GM12878 (cell line): ENCODE measurements at regions not wholly inside any gene's neighbourhood (a gene's known extent, or its start where the extent isn't known, plus 50 kb on each side); places are given as distances from the start of the nearest gene placed in this dataset.

Experiments
- ATAC-seq: fragments of 200-7000 bp; cut with Tn5 transposase; 3 replicates; pipeline ENCODE4 v1.9.1; 2020; ENCODE audit warnings: mild to moderate bottlenecking, moderate library complexity
- BruUV-seq: library from RNA; stranded (reverse); fragments of 400-500 nt; replicated peaks from 2 replicates; lab custom pipeline; 2021; lab: Mats Ljungman, UMichigan
- CTCF ChIA-PET: fragments of 300-600 bp; sonication (Branson Sonifier 250); formaldehyde crosslinking; extraction: SDS; loops from one replicate; lab custom pipeline; 2021; ENCODE audit warnings: inconsistent platforms; lab: Yijun Ruan, JAX
- POLR2A ChIA-PET: fragments of 350-600 bp; formaldehyde crosslinking; extraction: SDS; loops from one replicate; lab custom pipeline; 2021; ENCODE audit warnings: inconsistent platforms; lab: Charles Lee
- RAD21 ChIA-PET: fragments of 300-600 bp; sonication (Branson Sonifier 250); formaldehyde crosslinking; loops from one replicate; lab custom pipeline; 2023; ENCODE audit warnings: antibody characterized with exemption; ENCODE audit not compliant: unreplicated experiment; lab: Charles Lee
- SMC1A ChIA-PET: fragments of 300-600 bp; sonication (Branson Sonifier 250); formaldehyde crosslinking; loops from one replicate; lab custom pipeline; 2023; ENCODE audit not compliant: unreplicated experiment, uncharacterized antibody; lab: Charles Lee
- DNase-seq: peaks from one replicate; pipeline ENCODE4 v3.0.0-alpha.2; 2011; ENCODE audit warnings: low read depth, low spot score
- FAIRE-seq: peaks from 3 replicates; lab custom pipeline; 2011; peaks lifted over from hg19 to GRCh38; lab: Jason Lieb, UNC
- H2AFZ ChIP-seq: 2 replicates; pipeline ENCODE4 v1.6.0; 2011; ENCODE audit warnings: low read depth, low read length, control low read depth; ENCODE audit not compliant: control insufficient read depth
- H3K27ac ChIP-seq: 2 replicates; pipeline ENCODE4 v1.5.1; 2011; ENCODE audit warnings: control low read depth; ENCODE audit not compliant: control insufficient read depth, insufficient read depth
- H3K27me3 ChIP-seq, 2 experiments: replicated peaks in 1 of 2; 2 replicates each; pipeline versions ENCODE4 v1.6.0 to v1.6.1; 2011; ENCODE audit warnings: low read length in 1 of 2; ENCODE audit not compliant: control insufficient read depth in 2 of 2, insufficient read depth in 2 of 2
- H3K36me3 ChIP-seq, 2 experiments: 2 replicates each; pipeline ENCODE4 v1.5.1; 2011; ENCODE audit warnings: low read length in 1 of 2; ENCODE audit not compliant: control insufficient read depth in 2 of 2, insufficient read depth in 2 of 2
- H3K4me1 ChIP-seq: 2 replicates; pipeline ENCODE4 v1.6.1; 2011; ENCODE audit warnings: mild to moderate bottlenecking, low read length, moderate library complexity, mixed read lengths; ENCODE audit not compliant: control insufficient read depth, insufficient read depth
- H3K4me2 ChIP-seq: 2 replicates; pipeline ENCODE4 v1.6.0; 2011; ENCODE audit warnings: control low read depth; ENCODE audit not compliant: control insufficient read depth, insufficient read depth
- H3K4me3 ChIP-seq: fragments of 200-600 bp; sonication (generic); 2 replicates; pipeline ENCODE4 v1.5.1; 2016
- H3K79me2 ChIP-seq: 2 replicates; pipeline ENCODE4 v1.6.0; 2011; ENCODE audit warnings: low read length; ENCODE audit not compliant: control insufficient read depth, insufficient read depth
- H3K9ac ChIP-seq: 2 replicates; pipeline ENCODE4 v1.8.0; 2011; ENCODE audit warnings: low read length, control low read depth, mixed read lengths; ENCODE audit not compliant: control insufficient read depth, insufficient read depth
- H3K9me3 ChIP-seq: replicated peaks from 3 replicates; pipeline ENCODE4 v1.5.1; 2011; ENCODE audit warnings: mild to moderate bottlenecking, low read length; ENCODE audit not compliant: control insufficient read depth, insufficient read depth
- H4K20me1 ChIP-seq: 2 replicates; pipeline ENCODE4 v1.6.0; 2011; ENCODE audit not compliant: control insufficient read depth, insufficient read depth
- BACH1 ChIP-seq: fragments of 450-650 bp; IDR thresholded peaks from 2 replicates; pipeline ENCODE4 v1.6.1; 2017; ENCODE audit warnings: mild to moderate bottlenecking, borderline replicate concordance
- BRCA1 ChIP-seq: IDR thresholded peaks from 2 replicates; pipeline ENCODE4 v1.6.1; 2011; ENCODE audit warnings: low read depth, low read length, improper control_type of control experiment
- CEBPB ChIP-seq, 2 experiments: fragments of 150-350 bp in 1 of 2; IDR thresholded peaks; 2 replicates each; pipeline ENCODE4 v1.6.1; 2012 to 2014; ENCODE audit warnings: low read depth in 2 of 2, low read length in 2 of 2, borderline replicate concordance in 1 of 2, inconsistent platforms in 1 of 2
- CHD1 ChIP-seq: IDR thresholded peaks from 2 replicates; pipeline ENCODE4 v1.6.1; 2012; ENCODE audit warnings: low read depth, low read length, improper control_type of control experiment
- ESRRA ChIP-seq: IDR thresholded peaks from 2 replicates; pipeline ENCODE4 v1.6.1; 2012; ENCODE audit warnings: mild to moderate bottlenecking, low read length, improper control_type of control experiment
- HDAC6 ChIP-seq: fragments of 200-600 bp; sonication (generic); IDR thresholded peaks from one replicate; pipeline ENCODE4 v1.8.0; 2017; ENCODE audit warnings: antibody characterized with exemption; ENCODE audit not compliant: unreplicated experiment
- IKZF1 ChIP-seq: fragments of 450-650 bp; conservative IDR thresholded peaks from 2 replicates; pipeline ENCODE4 v1.6.1; 2017; ENCODE audit warnings: antibody characterized with exemption, mild to moderate bottlenecking
- IKZF2 ChIP-seq, 2 experiments: fragments of 450-650 bp; IDR thresholded peaks; 2 replicates each; pipeline ENCODE4 v1.6.1; 2017; ENCODE audit warnings: mild to moderate bottlenecking in 2 of 2, moderate library complexity in 2 of 2
- KLF5 ChIP-seq: fragments of 450-650 bp; IDR thresholded peaks from 2 replicates; pipeline ENCODE4 v1.6.1; 2014; ENCODE audit warnings: mild to moderate bottlenecking; ENCODE audit not compliant: partially characterized antibody
- MLLT1 ChIP-seq: fragments of 450-650 bp; IDR thresholded peaks from 2 replicates; pipeline ENCODE4 v1.6.1; 2016; ENCODE audit warnings: mild to moderate bottlenecking
- NRF1 ChIP-seq: conservative IDR thresholded peaks from 2 replicates; pipeline ENCODE4 v1.6.1; 2011; ENCODE audit warnings: mild to moderate bottlenecking, low read depth, low read length, improper control_type of control experiment
- PAX5 ChIP-seq: IDR thresholded peaks from 2 replicates; pipeline ENCODE4 v1.6.1; 2011; ENCODE audit warnings: low read depth, low read length, borderline replicate concordance
- POLR2AphosphoS5 ChIP-seq: IDR thresholded peaks from 2 replicates; pipeline ENCODE4 v1.6.1; 2011; ENCODE audit warnings: mild to moderate bottlenecking, low read length, inconsistent platforms
- SIX5 ChIP-seq: IDR thresholded peaks from 2 replicates; pipeline ENCODE4 v1.6.1; 2011; ENCODE audit warnings: mild to moderate bottlenecking, low read depth, low read length, moderate library complexity; ENCODE audit not compliant: severe bottlenecking
- SMAD5 ChIP-seq: IDR thresholded peaks from 2 replicates; pipeline ENCODE4 v1.6.1; 2016; ENCODE audit warnings: antibody characterized with exemption, low read depth
- SRF ChIP-seq, 2 experiments: IDR thresholded peaks; 2 replicates each; pipeline ENCODE4 v1.6.1; 2011; ENCODE audit warnings: low read depth in 2 of 2, low read length in 2 of 2, mild to moderate bottlenecking in 1 of 2, moderate library complexity in 1 of 2
- TCF7 ChIP-seq: IDR thresholded peaks from 2 replicates; pipeline ENCODE4 v1.6.1; 2014; ENCODE audit warnings: antibody characterized with exemption, borderline replicate concordance
- ZBTB33 ChIP-seq: fragments of 450-650 bp; IDR thresholded peaks from 2 replicates; pipeline ENCODE4 v1.6.1; 2017; ENCODE audit warnings: mild to moderate bottlenecking
- ZNF207 ChIP-seq: fragments of 450-650 bp; IDR thresholded peaks from 2 replicates; pipeline ENCODE4 v1.6.1; 2014; ENCODE audit warnings: antibody characterized with exemption, mild to moderate bottlenecking, borderline replicate concordance
- WGBS: methylation state at CpG from one replicate; pipeline ENCODE4 v1.1.6; 2016; ENCODE audit warnings: low lambda C conversion rate; ENCODE audit not compliant: insufficient replicate concordance, insufficient coverage; ENCODE audit errors: missing lambda C conversion rate; 5-methylcytosine and 5-hydroxymethylcytosine counted together
- in situ Hi-C: fragments of 300-500 bp; cut with MboI; formaldehyde crosslinking; loops from 9 replicates; pipeline ENCODE4 v1.14.3; 2018; ENCODE audit warnings: mixed read lengths
- intact Hi-C: fragments of 100-400 bp; cut with micrococcal nuclease; formaldehyde crosslinking; loops from one replicate; pipeline ENCODE4 v1.14.2; 2022; ENCODE audit not compliant: unreplicated experiment

DNA sequence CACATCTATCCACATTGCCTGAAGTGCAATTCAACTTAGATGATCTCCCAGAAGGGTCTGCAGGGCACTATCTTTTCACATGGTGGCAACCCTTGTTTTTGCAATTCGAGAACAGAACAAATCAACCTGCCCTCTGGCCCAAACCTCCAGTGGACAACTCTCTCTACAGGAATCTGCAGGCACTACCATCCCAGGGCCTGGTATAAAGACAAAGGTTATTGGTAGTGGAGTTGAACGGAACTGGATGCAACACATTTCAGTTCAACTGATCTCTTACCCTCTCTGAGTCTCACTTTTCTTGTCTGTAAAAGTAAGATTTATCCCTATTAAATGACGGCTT is 153.2 kb upstream of the EGFLAM start (continued):
- TF ChIP-seq BRCA1 (no peak), SMAD5 (no peak), CEBPB (IDR thresholded peaks at IDR 0.05; ENCODE audit: borderline replicate concordance in 1 of 2, low read depth in 2 of 2, low read length in 2 of 2) (no peak), KLF5 (no peak), NRF1 (no peak), PAX5 (no peak), TCF7 (no peak)

- RAD21 ChIA-PET = no interaction called here
- Histone ChIP-seq H3K36me3 (no peaks in the 10 kb centered on the region), H2AFZ (no peak overlapping the region), H3K27me3 (no peaks in the 10 kb centered on the region), H3K4me1 (no peaks in the 10 kb centered on the region), H4K20me1 (no peaks in the 10 kb centered on the region), H3K79me2 (no peaks in the 10 kb centered on the region), H3K4me3 (no peak overlapping the region), H3K9me3 (no peaks in the 10 kb centered on the region), H3K4me2 (no peak overlapping the region), H3K9ac (no peak overlapping the region), H3K27ac (no peak overlapping the region)
- CTCF ChIA-PET = no interaction called here
- no peak for ATAC-seq
- SMC1A ChIA-PET = no interaction called here
- POLR2A ChIA-PET = no interaction called here
- DNase-seq = no peak
- in situ Hi-C loops (no loop called here), intact Hi-C loops (no loop called here)
- no peak for FAIRE-seq
- 61% methylated on average over 5 of the region's 5 CpGs for WGBS
- BruUV-seq = no TSS peak
- TF ChIP-seq CHD1 (no peak), HDAC6 (no peak), ZBTB33 (no peak), SRF (IDR thresholded peaks at IDR 0.05; ENCODE audit: low read depth in 2 of 2, low read length in 2 of 2) (no peak), ESRRA (no peak), MLLT1 (no peak), BACH1 (no peak), SIX5 (no peak), ZNF207 (no peak), IKZF1 (no peak), POLR2AphosphoS5 (no peak), IKZF2 (IDR thresholded peaks at IDR 0.05) (no peak)
Observed at GRCh38 chr5:38104497-38105230, 153.7 kb upstream of the EGFLAM start.
